GM13977 (cell line): ENCODE measurements at regions not wholly inside any gene's neighbourhood (a gene's known extent, or its start where the extent isn't known, plus 50 kb on each side); places are given as distances from the start of the nearest gene placed in this dataset.
A peak's percentile ranks its signal among the peaks of the same experiment; 100 is the strongest.

Experiments used
- DNase-seq: peaks from one replicate; pipeline ENCODE4 v3.0.0; 2012; ENCODE audit warnings: low spot score
- in situ Hi-C: fragments of 300-500 bp; cut with MboI; formaldehyde crosslinking; loops from one replicate; pipeline ENCODE4 v1.12.0; 2022; ENCODE audit warnings: low sequenced_read_pairs, low pct_unique_long_range_greater_than_20kb, mixed read lengths, inconsistent platforms; ENCODE audit not compliant: unreplicated experiment
- TF ChIP-seq, protein P1 (sequence below): IDR thresholded peaks from 2 replicates; pipeline ENCODE4 v1.5.1; 2012; ENCODE audit warnings: mild to moderate bottlenecking, control low read depth; ENCODE audit not compliant: insufficient read depth; ENCODE audit errors: extremely low read depth, missing control alignments

DNA sequence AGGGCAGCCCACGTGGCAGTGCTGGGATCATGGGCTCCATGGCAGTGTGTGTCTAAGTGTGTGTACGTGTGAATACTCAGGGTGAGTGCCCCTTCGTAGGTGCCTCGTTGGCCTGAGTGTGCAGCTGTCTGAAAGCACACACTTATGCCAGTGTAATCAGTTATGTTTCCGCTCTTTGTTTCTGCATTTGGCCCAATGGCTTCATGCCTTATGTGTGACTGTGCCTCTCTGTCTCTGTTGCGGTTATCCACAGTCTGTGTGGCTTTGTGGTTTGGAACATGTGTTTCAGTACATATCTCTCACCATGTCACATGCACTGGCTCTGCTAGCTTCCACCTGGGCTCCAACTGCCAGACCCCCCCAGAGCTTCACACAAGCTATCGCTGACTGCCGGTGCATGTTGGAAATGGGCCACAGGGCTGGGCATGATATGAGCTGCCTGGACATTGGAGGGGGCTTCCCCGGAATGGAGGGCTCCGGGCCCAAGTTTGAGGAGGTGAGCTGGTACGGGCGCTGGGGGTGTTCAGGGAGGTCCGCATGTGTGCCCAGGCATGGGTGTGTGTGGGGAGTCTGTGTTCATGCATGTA, 70.3 kb upstream of the TINAGL1 start:
- TF ChIP-seq, protein P1, sequence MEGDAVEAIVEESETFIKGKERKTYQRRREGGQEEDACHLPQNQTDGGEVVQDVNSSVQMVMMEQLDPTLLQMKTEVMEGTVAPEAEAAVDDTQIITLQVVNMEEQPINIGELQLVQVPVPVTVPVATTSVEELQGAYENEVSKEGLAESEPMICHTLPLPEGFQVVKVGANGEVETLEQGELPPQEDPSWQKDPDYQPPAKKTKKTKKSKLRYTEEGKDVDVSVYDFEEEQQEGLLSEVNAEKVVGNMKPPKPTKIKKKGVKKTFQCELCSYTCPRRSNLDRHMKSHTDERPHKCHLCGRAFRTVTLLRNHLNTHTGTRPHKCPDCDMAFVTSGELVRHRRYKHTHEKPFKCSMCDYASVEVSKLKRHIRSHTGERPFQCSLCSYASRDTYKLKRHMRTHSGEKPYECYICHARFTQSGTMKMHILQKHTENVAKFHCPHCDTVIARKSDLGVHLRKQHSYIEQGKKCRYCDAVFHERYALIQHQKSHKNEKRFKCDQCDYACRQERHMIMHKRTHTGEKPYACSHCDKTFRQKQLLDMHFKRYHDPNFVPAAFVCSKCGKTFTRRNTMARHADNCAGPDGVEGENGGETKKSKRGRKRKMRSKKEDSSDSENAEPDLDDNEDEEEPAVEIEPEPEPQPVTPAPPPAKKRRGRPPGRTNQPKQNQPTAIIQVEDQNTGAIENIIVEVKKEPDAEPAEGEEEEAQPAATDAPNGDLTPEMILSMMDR, result no peak
- peak; percentile 59 for DNase-seq
- in situ Hi-C loops, result no loop called here

DNA sequence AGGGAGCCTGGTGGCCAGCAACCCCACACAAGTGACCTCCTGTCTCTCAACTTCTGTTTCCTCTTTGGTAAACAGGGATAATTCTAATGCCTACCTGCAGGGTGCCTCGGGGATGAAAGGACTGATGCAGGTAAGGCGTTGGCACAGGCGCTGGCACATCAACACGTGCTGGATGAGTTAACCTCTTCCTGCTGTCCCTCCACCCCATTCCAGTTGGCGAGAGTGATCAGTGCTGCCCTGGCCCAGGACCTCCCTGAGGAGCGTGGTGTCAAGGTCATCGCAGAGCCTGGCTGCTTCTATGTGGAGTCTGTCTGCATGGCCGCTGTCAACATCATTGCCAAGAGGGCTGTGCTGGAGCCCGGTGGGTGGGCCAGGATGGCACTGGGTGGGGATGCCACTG, 69.1 kb upstream of the TINAGL1 start:
- TF ChIP-seq, protein P1, result no peak
- no peak for DNase-seq
- in situ Hi-C loops, result no loop called here

DNA sequence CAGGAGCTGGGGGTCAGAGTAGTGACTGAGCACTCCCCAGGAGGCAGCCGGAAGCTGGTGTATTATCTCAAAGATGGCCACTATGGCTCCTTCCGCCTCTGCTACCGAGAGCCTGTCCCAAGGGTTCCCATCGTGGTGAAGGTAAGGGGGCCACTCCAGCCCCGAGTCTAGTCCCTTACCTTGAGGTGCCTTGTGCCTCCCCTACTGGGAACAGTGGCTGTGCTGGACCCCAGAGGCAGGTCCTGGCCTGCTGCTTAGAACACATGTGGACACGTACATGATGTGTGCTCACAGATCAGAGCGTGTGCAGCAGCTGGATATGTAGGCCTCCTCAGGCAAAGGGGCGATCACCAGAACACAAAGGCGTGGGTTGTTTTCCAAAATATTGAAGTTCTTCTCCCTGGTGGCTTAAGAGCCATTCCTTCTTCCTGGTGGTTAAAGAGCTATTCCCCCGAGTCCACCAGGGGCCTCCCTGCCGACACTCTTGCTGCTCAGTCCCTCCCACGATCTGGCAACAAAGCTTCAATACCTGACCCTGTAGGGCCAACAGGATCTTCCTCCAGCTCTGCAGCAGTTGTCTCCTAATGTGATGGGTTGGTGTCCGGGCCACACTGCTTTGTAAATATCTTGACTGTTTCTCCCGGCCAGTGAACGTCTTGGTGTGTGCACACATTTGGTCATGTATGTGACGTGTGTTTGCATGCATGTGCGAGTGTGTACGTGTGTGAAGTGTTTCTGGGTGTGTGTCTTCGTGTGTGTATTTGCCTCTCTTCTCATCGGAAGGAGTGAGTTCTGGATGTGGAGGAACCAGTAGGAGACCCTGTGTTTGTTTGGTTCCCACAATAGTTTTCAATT, 68.4 kb upstream of the TINAGL1 start:
- in situ Hi-C loops, result no loop called here

DNA sequence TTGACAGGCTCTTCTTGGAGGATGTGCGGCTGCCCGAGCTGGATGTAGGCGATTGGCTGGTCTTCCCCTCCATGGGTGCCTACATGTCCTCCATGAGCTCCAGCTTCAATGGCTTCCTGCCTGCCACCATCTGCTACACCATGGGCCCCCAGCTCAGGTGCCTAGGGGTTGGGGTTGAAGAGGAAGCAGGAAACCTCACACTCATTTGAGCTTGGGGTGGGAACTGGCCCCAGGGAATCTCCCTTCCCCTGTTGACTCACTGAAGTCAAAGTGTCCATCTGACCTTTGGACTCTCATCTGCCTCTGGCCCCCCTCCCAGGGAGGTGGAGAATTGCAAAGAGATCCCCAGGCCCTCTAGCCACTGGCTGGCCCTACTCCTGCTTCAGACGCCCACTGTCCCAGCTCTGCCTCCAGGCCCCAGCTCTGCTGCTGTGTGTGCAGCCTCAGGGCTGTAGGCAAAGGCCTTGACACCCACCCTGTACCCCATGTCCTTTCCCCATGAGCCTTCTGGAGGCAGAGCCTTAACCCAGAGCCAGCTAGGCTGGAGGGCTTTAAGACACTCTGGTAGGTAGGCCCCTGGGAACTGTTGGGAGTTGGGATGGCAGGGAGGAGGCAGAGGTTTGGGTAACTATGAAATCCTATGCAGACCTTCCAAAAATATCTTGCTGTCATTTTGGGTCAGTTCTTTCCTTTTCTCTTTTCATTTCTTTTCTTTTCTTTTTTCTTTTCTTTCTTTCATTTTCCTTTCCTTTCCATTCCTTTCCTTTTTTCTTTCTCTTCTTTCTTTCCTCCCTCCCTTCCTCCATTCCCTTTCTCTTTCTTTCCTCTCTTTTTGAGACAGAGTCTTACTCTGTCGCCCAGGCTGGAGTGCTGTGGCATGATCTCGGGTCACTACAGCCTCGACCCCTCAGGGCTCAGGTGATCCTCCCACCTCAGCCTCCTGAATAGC, 66.9 kb upstream of the TINAGL1 start:
- in situ Hi-C loops, result no loop called here
- DNase-seq, result peak; percentile 63
- TF ChIP-seq, protein P1, result no peak

More for the DNA sequence above, 68.4 kb upstream of the TINAGL1 start:
- DNase-seq, result no peak
- TF ChIP-seq, protein P1, result no peak

DNA sequence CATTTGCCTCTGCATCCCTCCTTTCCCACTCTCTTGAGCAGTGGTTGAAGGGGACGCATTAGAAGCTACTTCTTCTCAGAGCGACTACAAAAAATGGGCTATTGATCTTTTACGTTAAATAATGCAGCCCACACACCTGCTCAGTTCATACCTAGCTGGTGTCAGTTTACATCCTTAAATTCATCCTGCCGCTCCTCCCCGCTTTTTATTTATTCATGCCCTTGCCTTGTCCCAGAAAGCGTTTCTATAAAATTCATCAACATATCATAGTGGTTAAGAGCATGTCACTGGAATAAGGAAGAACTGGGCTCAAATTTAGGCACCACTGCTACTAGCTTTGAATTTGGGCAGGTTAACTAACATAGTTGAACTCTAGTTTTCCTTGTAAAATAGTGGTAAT, 66.0 kb upstream of the TINAGL1 start:
- no peak for DNase-seq

More for the DNA sequence above, 66.0 kb upstream of the TINAGL1 start:
- TF ChIP-seq, protein P1, result no peak
- in situ Hi-C loops, result no loop called here
